Cardiac muscle cell (in vitro differentiated cells and primary cell): ENCODE measurements at regions not wholly inside any gene's neighbourhood (a gene's known extent, or its start where the extent isn't known, plus 50 kb on each side); places are given as distances from the start of the nearest gene placed in this dataset.
"Not testable (repeated sequence)": the region's sequence is repeated elsewhere in the genome, so short reads cannot be mapped to it uniquely, and the experiment has no call there.

Experiments
- DNase-seq, 2 donors: peaks; one replicate each; pipeline versions ENCODE4 v3.0.0 to v3.0.0-alpha.2; 2010 to 2017; ENCODE audit warnings: low read depth in 1 of 2, low spot score in 1 of 2
- H3K27ac ChIP-seq: fragments of 200-600 bp; sonication (generic); 2 replicates; pipeline ENCODE4 v1.5.1; 2016
- H3K27me3 ChIP-seq: fragments of 200-600 bp; sonication (generic); 2 replicates; pipeline ENCODE4 v1.6.0; 2016; ENCODE audit warnings: control low read depth
- H3K36me3 ChIP-seq: fragments of 200-600 bp; sonication (generic); 2 replicates; pipeline ENCODE4 v1.5.1; 2016; ENCODE audit warnings: control low read depth
- H3K4me1 ChIP-seq: fragments of 200-600 bp; sonication (generic); 2 replicates; pipeline ENCODE4 v1.8.1; 2017; ENCODE audit warnings: low read depth, mild to moderate bottlenecking, mixed run types
- H3K4me3 ChIP-seq: fragments of 200-600 bp; sonication (generic); 2 replicates; pipeline ENCODE4 v1.5.1; 2016; ENCODE audit warnings: mild to moderate bottlenecking
- H3K9me3 ChIP-seq: fragments of 200-600 bp; sonication (generic); 2 replicates; pipeline ENCODE4 v1.5.1; 2017; ENCODE audit warnings: low read depth, mild to moderate bottlenecking, control low read depth
- CTCF ChIP-seq: IDR thresholded peaks from 2 replicates; pipeline ENCODE4 v1.5.1; 2012; ENCODE audit warnings: low read depth, mild to moderate bottlenecking, low read length

DNA sequence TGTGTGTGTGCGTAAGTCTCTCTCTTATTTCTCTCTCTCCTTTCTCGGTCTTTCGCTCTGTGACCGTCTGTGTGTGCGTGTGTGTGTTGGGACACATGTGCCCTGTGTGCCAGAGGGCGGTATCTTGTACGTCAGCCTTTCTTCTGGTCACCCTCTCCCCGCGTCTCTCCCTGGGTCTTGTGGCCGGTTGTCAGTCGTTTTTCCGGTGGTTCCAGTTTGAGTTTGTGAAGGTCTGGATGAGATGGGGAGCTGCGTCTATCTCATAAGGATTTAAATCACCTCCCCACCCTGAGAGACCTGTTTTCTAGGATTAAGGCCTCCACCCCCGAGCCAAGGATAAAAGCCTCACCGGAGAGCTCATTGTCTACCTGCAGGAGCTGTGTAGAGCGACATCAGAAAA, 295.5 kb upstream of the ZNF337 start:
- H3K27me3 ChIP-seq: no peaks in the 10 kb centered on the region
- no peaks in the 10 kb centered on the region for H3K9me3 ChIP-seq
- H3K4me3 ChIP-seq: no peak overlapping the region
- H3K27ac ChIP-seq: no peak overlapping the region
- H3K4me1 ChIP-seq: no peaks in the 10 kb centered on the region
- TF ChIP-seq CTCF: no peak
- no peaks in the 10 kb centered on the region for H3K36me3 ChIP-seq
- DNase-seq: no peak

- no peak for DNase-seq
- Histone ChIP-seq H3K9me3 (no peaks in the 10 kb centered on the region), H3K4me3 (no peak overlapping the region), H3K36me3 (no peaks in the 10 kb centered on the region), H3K27ac (no peak overlapping the region), H3K27me3 (no peaks in the 10 kb centered on the region), H3K4me1 (no peaks in the 10 kb centered on the region)
- no peak for TF ChIP-seq CTCF
These were observed 295.1 kb upstream of the ZNF337 start for GRCh38 chr20:25991756-25992130.

DNA sequence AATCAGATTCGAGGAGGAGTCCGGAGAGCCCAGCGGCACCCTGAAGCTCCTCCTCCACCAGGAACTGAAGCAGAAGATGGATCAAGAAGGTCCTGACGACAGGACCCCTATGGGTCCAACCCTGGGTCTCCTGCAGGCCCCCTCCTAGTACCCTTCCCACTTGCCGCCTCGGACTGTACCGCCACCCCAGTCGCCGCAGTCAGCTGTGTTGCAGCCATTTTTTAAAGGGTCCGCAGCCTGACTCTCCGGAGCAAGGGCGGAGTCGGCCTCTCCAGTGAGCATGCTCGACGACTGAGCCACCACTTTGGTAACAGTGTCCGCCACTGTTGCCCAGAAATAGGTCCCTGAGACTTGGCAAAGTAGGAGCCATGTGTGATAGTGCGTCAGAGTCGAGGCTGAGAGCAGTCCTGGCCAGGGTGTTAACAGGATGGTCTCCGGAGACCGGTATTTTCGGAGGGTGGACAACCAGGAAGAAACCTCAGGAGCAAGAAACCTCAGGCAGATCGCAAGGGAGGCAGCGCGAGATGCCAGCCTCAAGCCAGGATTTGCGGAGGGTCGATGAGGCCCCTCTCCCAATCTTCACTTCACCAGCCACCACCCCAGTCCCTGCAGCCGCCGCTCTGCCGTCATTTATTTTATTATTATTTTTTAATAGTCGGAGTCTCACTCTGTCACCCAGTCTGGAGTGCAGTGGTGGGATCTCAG, 294.6 kb upstream of the ZNF337 start:
- no peak for TF ChIP-seq CTCF
- no peaks in the 10 kb centered on the region for H3K4me1 ChIP-seq
- no peak overlapping the region for H3K4me3 ChIP-seq
- H3K9me3 ChIP-seq: no peaks in the 10 kb centered on the region
- H3K36me3 ChIP-seq: no peaks in the 10 kb centered on the region
- DNase-seq: no peak
- no peaks in the 10 kb centered on the region for H3K27me3 ChIP-seq
- H3K27ac ChIP-seq: no peak overlapping the region

DNA sequence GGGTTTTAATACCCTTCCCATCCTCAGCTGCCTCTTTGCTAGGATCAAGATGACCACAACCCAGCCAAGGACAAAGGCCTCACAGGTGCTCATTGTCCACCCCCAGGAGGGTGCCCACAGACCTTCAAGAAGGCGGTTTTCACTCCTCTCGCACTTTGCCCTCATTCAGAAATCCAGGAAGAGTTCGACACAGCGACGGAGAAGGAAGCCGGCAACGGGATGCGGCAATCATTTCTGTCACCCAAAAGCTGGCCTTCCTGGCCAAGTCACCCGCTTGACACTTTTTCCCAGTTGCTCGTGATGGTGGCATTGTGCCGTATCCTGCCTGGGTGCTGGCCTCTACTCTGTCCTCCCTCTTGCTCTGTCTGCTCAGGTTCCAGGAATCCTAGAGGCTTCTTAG, 293.0 kb upstream of the ZNF337 start:
- not testable (repeated sequence) for DNase-seq, H3K36me3 ChIP-seq, H3K9me3 ChIP-seq, H3K27me3 ChIP-seq, H3K27ac ChIP-seq, H3K4me1 ChIP-seq, H3K4me3 ChIP-seq

DNA sequence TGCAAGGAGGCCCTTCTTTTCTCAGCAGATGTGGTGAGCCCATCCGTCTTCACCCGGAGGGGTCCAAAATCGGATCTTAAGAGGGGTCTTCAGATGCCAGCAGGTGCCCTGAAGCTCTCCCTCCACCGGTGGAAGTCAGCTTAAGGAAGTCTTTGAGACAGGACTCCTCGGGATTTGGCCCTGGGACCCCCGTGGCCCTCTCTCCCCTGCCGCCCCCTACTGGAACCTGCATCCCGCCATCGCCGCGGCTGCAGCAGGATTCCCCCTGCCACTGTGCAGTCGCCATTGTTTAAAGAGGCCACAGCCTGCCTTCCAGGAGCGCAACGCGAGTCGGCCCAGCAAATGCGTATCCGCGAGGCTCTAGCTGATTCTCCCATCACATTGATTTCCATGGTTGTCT, 292.5 kb upstream of the ZNF337 start:
- Histone ChIP-seq H3K27me3 (no peaks in the 10 kb centered on the region), H3K27ac (no peak overlapping the region), H3K4me3 (no peak overlapping the region), H3K9me3 (no peaks in the 10 kb centered on the region), H3K36me3 (no peaks in the 10 kb centered on the region), H3K4me1 (no peaks in the 10 kb centered on the region)
- TF ChIP-seq CTCF: no peak
- no peak for DNase-seq

DNA sequence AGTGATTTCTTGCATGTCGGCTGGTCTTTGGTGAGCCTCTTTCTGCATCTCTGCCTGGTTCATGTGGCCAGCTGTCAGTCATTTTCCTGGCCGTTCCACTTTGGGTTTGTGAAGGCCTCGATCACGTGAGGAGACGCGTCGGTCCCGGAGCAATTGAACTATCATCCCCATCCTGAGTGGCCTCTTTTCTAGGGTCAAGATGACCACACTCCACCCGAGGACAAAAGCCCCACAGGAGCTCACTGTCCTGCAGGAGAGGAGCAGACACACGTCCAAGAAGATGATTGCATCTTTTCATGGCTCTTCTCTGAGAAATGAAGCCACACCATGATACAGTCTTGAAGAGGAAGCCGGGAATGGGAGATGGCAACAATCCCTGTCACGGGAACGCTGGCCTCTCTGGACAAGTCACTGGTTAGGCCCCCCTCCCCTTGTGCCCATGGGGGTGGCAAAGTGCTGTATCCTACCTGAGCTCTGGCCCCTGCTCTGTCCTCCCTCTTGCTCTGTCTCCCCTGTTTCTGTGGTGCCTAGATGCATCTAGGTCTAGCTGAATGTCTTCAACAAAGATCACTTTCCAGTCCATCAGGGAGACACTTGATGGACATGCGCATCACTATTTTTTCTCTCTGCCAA, 291.4 kb upstream of the ZNF337 start:
- not testable (repeated sequence) for H3K36me3 ChIP-seq, H3K27ac ChIP-seq, H3K9me3 ChIP-seq, H3K27me3 ChIP-seq, DNase-seq, H3K4me1 ChIP-seq, H3K4me3 ChIP-seq
